Activated T-helper 1 cell treated with anti-CD3 and anti-CD28 coated beads, Interleukin-12 subunit alpha, Interleukin-12 subunit beta, Interleukin-2, Interleukin-4 antibody, amounts not matched to agents 30 ng/mL and 10 ng/mL and 1 ng/mL, durations not matched to agents 14 hours and 24 hours and 36 hours (primary cell): ENCODE measurements at regions not wholly inside any gene's neighbourhood (a gene's known extent, or its start where the extent isn't known, plus 50 kb on each side); places are given as distances from the start of the nearest gene placed in this dataset.

ENCODE experiments used
- DNase-seq: peaks from one replicate; pipeline ENCODE4 v3.0.0; 2021; ENCODE audit warnings: low spot score
- H3K27ac Mint-ChIP-seq: one replicate; pipeline ENCODE4 v1.8.0; 2021; ENCODE audit warnings: mild to moderate bottlenecking, mixed read lengths
- H3K27me3 Mint-ChIP-seq: one replicate; pipeline ENCODE4 v1.8.0; 2022; ENCODE audit warnings: mild to moderate bottlenecking, moderate library complexity, mixed read lengths; ENCODE audit not compliant: insufficient read depth
- H3K36me3 Mint-ChIP-seq: one replicate; pipeline ENCODE4 v1.8.0; 2021; ENCODE audit warnings: low read depth, mixed read lengths
- H3K4me1 Mint-ChIP-seq: one replicate; pipeline ENCODE4 v1.8.0; 2021; ENCODE audit warnings: low read depth, mixed read lengths
- H3K4me3 Mint-ChIP-seq: one replicate; pipeline ENCODE4 v1.8.0; 2021; ENCODE audit warnings: mild to moderate bottlenecking, moderate library complexity, mixed read lengths
- H3K9me3 Mint-ChIP-seq: one replicate; pipeline ENCODE4 v1.8.0; 2021; ENCODE audit warnings: mixed read lengths
- intact Hi-C: fragments of 100-400 bp; cut with micrococcal nuclease; formaldehyde crosslinking; loops from one replicate; pipeline ENCODE4 v1.15.1; 2024

DNA sequence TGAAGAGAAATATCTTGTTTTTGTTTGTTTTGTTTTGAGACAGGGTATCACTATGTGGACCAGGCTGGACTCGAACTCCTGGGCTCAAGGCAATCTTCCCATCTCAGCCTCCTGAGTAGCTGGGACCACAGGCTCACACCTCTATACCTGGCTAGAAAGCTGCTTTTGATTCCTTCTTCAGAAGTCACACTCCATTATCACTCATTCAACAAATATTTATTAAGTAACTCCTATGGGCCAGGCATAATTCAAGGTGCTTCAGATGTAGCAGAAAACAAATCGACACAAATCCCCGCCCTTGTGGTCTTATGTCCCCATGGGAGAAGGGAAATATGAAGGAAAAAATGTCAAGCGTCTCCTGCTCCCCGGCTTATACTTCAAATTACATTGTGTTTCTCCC lies 72.6 kb upstream of the DHX15 start:
- no peak for DNase-seq
- Mint-ChIP-seq H3K9me3 (no peaks in the 10 kb centered on the region), H3K4me3 (no peak overlapping the region), H3K27me3 (peaks cover 10% of the 10 kb centered on the region), H3K36me3 (no peaks in the 10 kb centered on the region), H3K27ac (no peak overlapping the region), H3K4me1 (peaks cover 11% of the 10 kb centered on the region)
- intact Hi-C loops, result no loop called here

DNA sequence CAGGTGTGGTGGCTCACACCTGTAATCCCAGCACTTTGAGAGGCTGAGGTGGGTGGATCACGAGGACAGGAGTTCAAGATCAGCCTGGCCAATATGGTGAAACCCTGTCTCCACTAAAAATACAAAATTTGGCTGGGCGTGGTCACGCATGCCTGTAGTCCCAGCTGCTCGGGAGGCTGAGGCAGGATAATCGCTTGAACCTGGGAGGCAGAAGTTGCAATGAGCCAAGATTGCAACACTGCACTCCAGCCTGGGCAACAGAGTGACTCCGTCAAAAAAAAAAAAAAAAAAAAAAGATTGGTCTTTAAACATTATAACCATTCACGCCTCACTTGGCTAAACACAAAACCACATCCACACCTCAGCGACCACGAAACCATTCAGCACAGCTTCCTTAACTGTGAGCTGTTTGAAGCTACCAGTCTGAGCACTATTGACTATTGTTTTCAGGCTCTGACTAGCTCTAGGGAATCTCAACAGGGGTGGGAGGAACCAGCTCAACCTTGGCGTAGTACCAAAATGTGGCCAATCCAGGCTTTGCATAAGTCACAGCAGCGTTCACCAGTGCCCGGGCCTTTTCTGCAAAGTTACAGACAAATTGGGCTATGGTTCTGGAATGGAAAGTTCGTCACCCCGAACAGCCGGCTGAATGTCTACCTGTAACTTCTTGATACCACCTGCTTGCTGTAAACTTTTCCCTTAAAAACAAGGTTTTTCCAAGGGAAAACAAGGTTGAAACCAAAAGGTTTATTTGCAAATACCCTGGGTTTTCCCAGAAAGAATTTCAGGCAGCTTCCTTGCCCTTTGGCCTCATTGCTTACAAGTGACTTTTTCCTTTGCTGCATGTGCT lies 73.6 kb upstream of the DHX15 start:
- H3K36me3 Mint-ChIP-seq, result no peaks in the 10 kb centered on the region
- peaks cover 10% of the 10 kb centered on the region for H3K27me3 Mint-ChIP-seq
- no peak overlapping the region for H3K4me3 Mint-ChIP-seq
- H3K27ac Mint-ChIP-seq, result peak overlapping the region; percentile 48
- no peaks in the 10 kb centered on the region for H3K9me3 Mint-ChIP-seq
- H3K4me1 Mint-ChIP-seq, result peaks cover 11% of the 10 kb centered on the region
- DNase-seq, result peak; percentile 9
- intact Hi-C loops, result no loop called here

DNA sequence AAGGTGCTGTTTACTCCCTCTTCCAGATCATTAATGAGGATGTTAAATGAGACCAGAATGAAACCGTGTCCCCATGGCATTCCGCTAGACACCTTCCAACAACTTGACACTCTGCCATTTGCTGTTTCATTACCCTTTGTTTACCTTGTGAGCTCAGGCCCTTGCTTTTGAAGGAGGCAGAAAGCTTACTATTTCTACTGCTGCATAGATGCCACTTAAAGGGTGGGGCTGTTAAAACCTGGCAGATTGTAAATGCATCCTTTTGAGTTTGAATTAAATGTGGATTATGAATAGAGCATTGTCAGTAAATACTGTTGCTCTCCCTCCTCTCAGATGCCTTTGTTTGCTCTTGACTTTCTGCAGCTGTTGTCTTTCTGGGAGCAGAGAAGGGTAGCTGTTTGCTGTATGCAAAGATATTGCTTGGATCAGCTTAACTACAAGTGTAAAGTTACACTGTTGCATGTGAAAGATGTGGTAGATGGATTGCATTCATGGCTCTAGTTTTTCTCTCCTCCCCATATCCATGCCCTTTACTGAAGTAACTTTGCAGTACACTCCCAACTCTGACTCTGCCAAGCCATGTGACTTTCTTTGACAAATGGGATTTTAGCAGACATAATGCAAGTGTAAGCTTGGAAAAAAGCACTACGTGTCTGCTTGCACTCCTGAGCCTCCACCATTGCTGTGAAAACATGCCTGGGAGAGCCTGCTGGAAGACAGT lies 75.0 kb upstream of the DHX15 start:
- DNase-seq, result no peak
- H3K27ac Mint-ChIP-seq, result no peak overlapping the region
- intact Hi-C loops, result no loop called here
- no peaks in the 10 kb centered on the region for H3K9me3 Mint-ChIP-seq
- no peaks in the 10 kb centered on the region for H3K36me3 Mint-ChIP-seq
- H3K4me1 Mint-ChIP-seq, result peaks cover 11% of the 10 kb centered on the region
- no peak overlapping the region for H3K4me3 Mint-ChIP-seq
- H3K27me3 Mint-ChIP-seq, result peaks cover 9% of the 10 kb centered on the region

DNA sequence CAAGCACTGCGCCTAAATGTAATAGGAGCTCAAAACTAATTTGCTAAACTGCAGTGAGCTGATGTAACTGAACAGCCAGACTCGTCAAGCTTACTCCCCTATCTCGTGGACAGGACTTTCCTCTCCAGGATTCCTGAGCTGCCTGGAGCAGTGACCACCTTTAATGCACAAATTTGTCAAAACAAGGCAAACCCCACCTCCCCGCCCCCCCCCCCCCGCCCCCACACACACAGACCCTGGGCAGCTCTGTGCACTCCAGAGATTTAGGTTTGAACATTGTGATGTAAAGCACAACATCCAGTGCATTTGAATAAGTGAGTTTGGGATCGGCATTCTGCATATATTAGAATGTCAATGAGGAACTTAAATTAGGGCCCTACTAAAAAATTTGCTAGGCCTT lies 77.7 kb upstream of the DHX15 start:
- Mint-ChIP-seq H3K4me3 (no peak overlapping the region), H3K4me1 (peaks cover 11% of the 10 kb centered on the region), H3K27me3 (peaks cover 7% of the 10 kb centered on the region), H3K27ac (no peak overlapping the region), H3K36me3 (no peaks in the 10 kb centered on the region), H3K9me3 (no peaks in the 10 kb centered on the region)
- no peak for DNase-seq
- intact Hi-C loops, result no loop called here

DNA sequence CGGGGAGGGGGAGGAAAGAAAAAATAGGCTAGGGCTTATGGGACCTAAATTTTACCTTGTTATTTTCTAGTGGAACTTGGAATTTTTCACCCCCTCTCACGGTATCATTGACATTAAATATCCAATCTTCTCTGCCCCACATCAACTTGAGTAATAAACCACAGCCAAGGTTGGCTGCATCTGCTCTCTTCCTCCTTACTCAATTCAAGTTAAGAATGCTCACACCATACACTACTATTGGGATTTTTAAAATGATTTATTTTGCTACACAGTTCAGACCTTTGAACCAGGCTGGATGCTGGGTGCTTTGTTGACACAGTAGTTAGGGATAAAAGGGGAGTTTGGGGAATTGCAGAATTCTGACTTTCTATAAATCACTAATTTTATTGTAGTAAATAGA lies 78.2 kb upstream of the DHX15 start:
- H3K36me3 Mint-ChIP-seq, result no peaks in the 10 kb centered on the region
- no peak for DNase-seq
- peaks cover 11% of the 10 kb centered on the region for H3K4me1 Mint-ChIP-seq
- no peak overlapping the region for H3K4me3 Mint-ChIP-seq
- peaks cover 7% of the 10 kb centered on the region for H3K27me3 Mint-ChIP-seq
- intact Hi-C loops, result no loop called here
- H3K27ac Mint-ChIP-seq, result no peak overlapping the region
- H3K9me3 Mint-ChIP-seq, result no peaks in the 10 kb centered on the region

DNA sequence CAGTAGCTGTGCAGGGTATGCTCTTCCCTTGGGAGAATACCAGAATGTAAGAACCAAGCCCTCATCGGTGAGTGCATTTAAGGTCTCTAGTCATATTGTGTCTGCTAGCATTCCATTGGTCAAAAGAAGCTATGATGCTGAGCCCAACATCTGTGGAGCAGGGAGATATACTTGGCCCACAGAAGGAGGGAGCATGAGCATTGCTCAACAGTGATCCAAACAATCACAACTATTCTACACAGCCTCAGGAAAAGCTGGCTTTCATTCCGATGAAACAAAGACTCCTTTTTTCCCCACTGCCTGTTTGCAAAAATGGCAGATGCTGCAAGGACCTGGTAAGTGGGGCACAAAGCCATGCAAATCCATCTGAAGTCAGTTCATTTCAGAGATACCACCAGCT lies 80.6 kb upstream of the DHX15 start:
- Mint-ChIP-seq H3K4me1 (no peaks in the 10 kb centered on the region), H3K27ac (no peak overlapping the region), H3K9me3 (no peaks in the 10 kb centered on the region), H3K4me3 (no peak overlapping the region), H3K36me3 (no peaks in the 10 kb centered on the region), H3K27me3 (peaks cover 4% of the 10 kb centered on the region)
- intact Hi-C loops, result no loop called here
- DNase-seq, result no peak

DNA sequence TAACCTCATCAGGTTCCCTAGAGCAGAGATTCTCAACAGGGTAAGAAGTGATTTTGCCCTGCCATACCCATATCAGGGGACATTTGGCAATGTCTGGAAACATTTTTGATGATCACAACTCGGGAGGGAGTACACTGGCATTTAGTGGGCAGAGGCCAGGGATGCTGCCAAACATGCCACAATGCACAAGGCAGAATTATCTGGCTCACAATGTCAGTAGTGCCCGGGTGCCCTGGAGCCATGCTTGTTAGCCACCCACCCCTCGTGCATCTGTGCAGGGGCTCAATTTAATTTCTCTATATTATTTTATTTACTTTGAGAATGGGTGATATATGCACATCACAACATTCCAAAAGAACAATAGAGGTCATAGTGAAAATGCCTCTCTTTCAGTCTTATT lies 82.0 kb upstream of the DHX15 start:
- Mint-ChIP-seq H3K4me3 (no peak overlapping the region), H3K27ac (no peak overlapping the region), H3K9me3 (no peaks in the 10 kb centered on the region), H3K4me1 (no peaks in the 10 kb centered on the region), H3K36me3 (no peaks in the 10 kb centered on the region), H3K27me3 (peaks cover 3% of the 10 kb centered on the region)
- DNase-seq, result no peak
- intact Hi-C loops, result no loop called here

DNA sequence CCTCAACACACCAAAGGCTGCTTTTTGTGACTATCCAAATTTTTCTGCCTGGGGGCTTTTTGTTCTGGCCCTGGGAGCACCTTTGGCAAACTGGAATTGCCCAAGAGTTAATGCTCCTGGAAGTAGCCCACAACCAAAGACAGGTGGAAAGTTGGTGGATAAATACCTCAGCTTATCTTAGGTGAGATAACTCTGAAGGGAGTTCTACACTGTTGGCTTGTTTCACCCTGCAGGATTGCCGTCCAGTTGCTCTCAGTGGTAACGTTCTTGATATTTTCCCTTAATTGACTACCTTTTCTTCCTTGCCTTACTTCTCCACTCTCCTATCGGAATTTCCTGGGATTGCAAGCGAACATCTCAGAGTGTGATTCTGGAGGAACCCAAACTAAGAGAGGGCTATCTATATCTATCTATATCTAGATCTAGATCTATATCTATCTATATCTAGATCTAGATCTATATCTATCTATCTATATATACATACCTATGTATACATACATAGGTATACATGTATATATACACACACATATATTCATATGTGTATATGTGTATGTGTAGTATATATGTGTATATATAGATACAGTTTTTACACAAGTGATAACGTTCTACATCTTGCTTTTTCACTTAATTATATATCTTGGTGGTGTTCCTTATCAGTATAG lies 82.6 kb upstream of the DHX15 start:
- no peak for DNase-seq
- H3K9me3 Mint-ChIP-seq, result no peaks in the 10 kb centered on the region
- H3K27ac Mint-ChIP-seq, result no peak overlapping the region
- intact Hi-C loops, result no loop called here
- H3K4me1 Mint-ChIP-seq, result no peaks in the 10 kb centered on the region
- H3K36me3 Mint-ChIP-seq, result no peaks in the 10 kb centered on the region
- H3K27me3 Mint-ChIP-seq, result no peaks in the 10 kb centered on the region
- H3K4me3 Mint-ChIP-seq, result no peak overlapping the region

DNA sequence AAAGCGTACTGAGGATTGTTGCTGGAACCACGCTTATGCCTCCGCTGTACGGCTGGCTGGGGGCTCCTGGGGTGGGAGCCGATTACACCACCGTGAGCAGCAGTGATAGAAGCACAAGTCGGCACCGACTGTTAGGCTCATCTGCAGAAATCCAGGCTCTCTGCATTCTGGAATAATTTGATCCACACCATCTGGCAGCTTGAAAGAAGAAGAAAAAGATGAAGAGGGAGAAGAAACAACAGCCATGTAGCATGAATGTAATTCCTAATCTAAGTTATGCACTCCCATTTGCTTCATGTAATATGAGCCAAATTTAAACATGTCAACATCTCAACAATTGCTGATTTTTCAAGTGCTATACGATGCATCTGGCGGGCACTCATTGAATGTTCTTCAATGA lies 84.6 kb upstream of the DHX15 start:
- H3K27ac Mint-ChIP-seq, result no peak overlapping the region

DNA sequence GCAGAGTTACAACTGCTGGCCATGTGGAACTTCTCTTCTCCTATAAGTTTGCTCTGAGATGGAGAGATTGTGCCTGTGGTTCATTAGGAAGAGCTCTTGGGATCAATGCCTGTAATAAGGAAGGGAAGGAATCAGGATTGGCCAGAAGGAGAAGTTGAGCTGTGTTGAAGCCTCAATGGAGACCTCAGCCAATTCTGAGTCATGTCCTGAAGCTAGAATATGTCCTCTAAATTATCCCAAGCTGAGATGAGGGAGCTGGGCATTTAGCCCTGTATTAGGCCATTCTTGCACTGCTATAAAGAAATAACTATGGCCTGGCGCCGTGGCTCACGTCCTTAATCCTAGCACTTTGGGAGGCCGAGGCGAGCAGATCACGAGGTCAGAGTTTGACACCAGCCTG lies 85.4 kb upstream of the DHX15 start:
- Mint-ChIP-seq H3K4me3 (no peak overlapping the region), H3K9me3 (no peaks in the 10 kb centered on the region)
- intact Hi-C loops, result no loop called here

More for the DNA sequence above, 84.6 kb upstream of the DHX15 start:
- no peak for DNase-seq
- H3K27me3 Mint-ChIP-seq, result no peaks in the 10 kb centered on the region
- no peaks in the 10 kb centered on the region for H3K9me3 Mint-ChIP-seq
- no peak overlapping the region for H3K4me3 Mint-ChIP-seq
- intact Hi-C loops, result no loop called here
- H3K36me3 Mint-ChIP-seq, result no peaks in the 10 kb centered on the region
- no peaks in the 10 kb centered on the region for H3K4me1 Mint-ChIP-seq

DNA sequence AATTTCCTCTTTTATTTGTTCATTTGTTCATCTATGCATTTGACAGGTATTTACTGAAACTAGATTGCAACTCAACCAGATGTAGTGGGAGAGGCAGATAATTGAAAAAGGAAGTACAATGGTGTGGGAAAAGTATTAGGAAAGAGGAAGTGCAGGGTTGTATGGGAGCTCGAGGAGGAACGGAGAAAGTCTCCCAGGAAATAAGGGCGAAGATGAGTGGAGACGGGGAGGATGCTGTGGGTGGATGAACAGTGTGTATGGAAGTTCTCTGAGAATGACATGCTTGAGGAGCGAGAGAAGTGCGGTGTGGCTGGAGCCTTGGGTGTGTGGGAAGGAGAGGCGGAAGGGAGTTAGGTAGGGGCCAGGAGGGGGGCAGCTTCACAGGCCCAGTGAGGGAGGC lies 87.5 kb upstream of the DHX15 start:
- H3K36me3 Mint-ChIP-seq, result no peaks in the 10 kb centered on the region
- DNase-seq, result no peak
- H3K27me3 Mint-ChIP-seq, result peaks cover 3% of the 10 kb centered on the region
- no peak overlapping the region for H3K4me3 Mint-ChIP-seq
- intact Hi-C loops, result no loop called here
- no peak overlapping the region for H3K27ac Mint-ChIP-seq
- H3K9me3 Mint-ChIP-seq, result no peaks in the 10 kb centered on the region
- no peaks in the 10 kb centered on the region for H3K4me1 Mint-ChIP-seq

More for the DNA sequence above, 85.4 kb upstream of the DHX15 start:
- H3K36me3 Mint-ChIP-seq, result no peaks in the 10 kb centered on the region
- no peaks in the 10 kb centered on the region for H3K27me3 Mint-ChIP-seq
- H3K27ac Mint-ChIP-seq, result no peak overlapping the region
- no peak for DNase-seq
- H3K4me1 Mint-ChIP-seq, result no peaks in the 10 kb centered on the region

DNA sequence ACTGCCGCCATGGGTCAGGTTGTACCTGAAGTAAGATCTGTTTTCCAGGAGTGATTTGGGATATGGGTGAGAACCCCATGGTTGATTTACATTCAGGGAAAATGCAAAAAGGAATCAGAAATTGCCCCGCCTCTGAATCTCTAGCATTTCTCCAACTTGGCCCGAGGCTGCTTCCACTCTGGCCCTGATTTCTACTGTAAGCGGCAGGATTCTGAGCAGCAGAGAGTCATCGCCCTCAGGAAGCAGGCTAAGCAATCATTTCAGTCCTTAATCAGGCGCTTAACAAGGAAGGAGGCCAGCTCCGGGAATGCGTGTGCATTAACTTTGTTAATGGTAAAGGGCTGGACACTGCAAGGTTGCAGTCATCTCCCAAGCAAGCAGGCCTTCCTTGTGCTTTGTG lies 88.5 kb upstream of the DHX15 start:
- H3K27me3 Mint-ChIP-seq, result peaks cover 3% of the 10 kb centered on the region
- no peak overlapping the region for H3K27ac Mint-ChIP-seq
- DNase-seq, result no peak
- no peaks in the 10 kb centered on the region for H3K36me3 Mint-ChIP-seq
- no peak overlapping the region for H3K4me3 Mint-ChIP-seq
- H3K9me3 Mint-ChIP-seq, result no peaks in the 10 kb centered on the region
- intact Hi-C loops, result no loop called here
- no peaks in the 10 kb centered on the region for H3K4me1 Mint-ChIP-seq

DNA sequence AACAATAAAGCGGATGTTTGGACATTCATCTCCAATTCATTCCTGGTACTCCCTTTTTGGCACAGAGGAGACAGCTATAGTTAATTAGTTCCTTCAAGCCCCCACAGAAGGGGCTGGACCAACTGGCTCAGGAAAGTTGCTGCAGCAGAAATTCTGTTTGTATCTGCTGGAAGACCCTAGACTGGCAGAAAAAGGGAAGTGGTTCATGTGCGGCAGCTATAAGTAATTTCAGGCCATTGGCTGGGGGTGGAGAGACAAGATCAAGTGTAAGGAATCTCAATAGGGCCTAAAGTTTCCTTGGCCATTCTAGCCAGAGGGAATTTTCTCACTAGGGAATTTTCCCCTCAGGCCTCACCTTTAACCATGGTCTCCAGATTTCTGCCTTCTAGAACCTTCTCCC lies 89.9 kb upstream of the DHX15 start:
- Mint-ChIP-seq H3K27ac (no peak overlapping the region), H3K4me3 (no peak overlapping the region), H3K36me3 (no peaks in the 10 kb centered on the region), H3K4me1 (no peaks in the 10 kb centered on the region), H3K9me3 (no peaks in the 10 kb centered on the region), H3K27me3 (peaks cover 3% of the 10 kb centered on the region)
- intact Hi-C loops, result no loop called here
- DNase-seq, result no peak
